RWPE2 (cell line): ENCODE measurements at regions not wholly inside any gene's neighbourhood (a gene's known extent, or its start where the extent isn't known, plus 50 kb on each side); places are given as distances from the start of the nearest gene placed in this dataset.
"Not testable (repeated sequence)": the region's sequence is repeated elsewhere in the genome, so short reads cannot be mapped to it uniquely, and the experiment has no call there.

Experiments used
- ATAC-seq: fragments of 200-7000 bp; cut with Tn5 transposase; 3 replicates; pipeline ENCODE4 v1.9.1; 2021; ENCODE audit warnings: low read depth
- DNase-seq: peaks from one replicate; pipeline ENCODE4 v3.0.0-alpha.2; 2020; ENCODE audit warnings: low spot score
- H3K27ac ChIP-seq: fragments of 450-650 bp; 2 replicates; pipeline ENCODE4 v1.5.1; 2017; ENCODE audit warnings: mild to moderate bottlenecking; ENCODE audit not compliant: poor library complexity, severe bottlenecking
- H3K27me3 ChIP-seq: fragments of 250-450 bp; sonication (Bioruptor Pico); 2 replicates; pipeline ENCODE4 v1.5.1; 2021; ENCODE audit warnings: mild to moderate bottlenecking, moderate library complexity; ENCODE audit not compliant: insufficient read depth, poor library complexity, severe bottlenecking
- H3K36me3 ChIP-seq: fragments of 250-450 bp; sonication (Bioruptor Pico); 2 replicates; pipeline ENCODE4 v1.5.1; 2020; ENCODE audit warnings: low read depth, mild to moderate bottlenecking, moderate library complexity
- H3K4me1 ChIP-seq: fragments of 250-450 bp; sonication (Bioruptor Pico); 2 replicates; pipeline ENCODE4 v1.5.1; 2021; ENCODE audit warnings: mild to moderate bottlenecking, moderate library complexity; ENCODE audit not compliant: insufficient read depth, poor library complexity, severe bottlenecking
- H3K4me3 ChIP-seq: fragments of 250-450 bp; sonication (Bioruptor Pico); 2 replicates; pipeline ENCODE4 v1.5.1; 2021; ENCODE audit warnings: mild to moderate bottlenecking, moderate library complexity; ENCODE audit not compliant: severe bottlenecking
- H3K9me3 ChIP-seq: fragments of 250-450 bp; sonication (Bioruptor Pico); 2 replicates; pipeline ENCODE4 v1.5.1; 2021; ENCODE audit warnings: mild to moderate bottlenecking, moderate library complexity; ENCODE audit not compliant: severe bottlenecking
- CTCF ChIP-seq: fragments of 450-650 bp; IDR thresholded peaks from one replicate; pipeline ENCODE4 v1.5.1; 2017; ENCODE audit warnings: mild to moderate bottlenecking, moderate library complexity; ENCODE audit not compliant: poor library complexity, severe bottlenecking

- not testable (repeated sequence) for H3K4me3 ChIP-seq, DNase-seq, H3K36me3 ChIP-seq, H3K4me1 ChIP-seq, H3K9me3 ChIP-seq, H3K27me3 ChIP-seq, ATAC-seq
- H3K27ac ChIP-seq = peak overlapping the region; percentile 26
Measured at GRCh38 chr7:55688261-55688660, 116.0 kb upstream of the VOPP1 start.

GRCh38 chr7:55687252-55687651, 115.0 kb upstream of the VOPP1 start:
- H3K27me3 ChIP-seq, ATAC-seq, H3K4me1 ChIP-seq, H3K4me3 ChIP-seq, H3K9me3 ChIP-seq, H3K36me3 ChIP-seq, DNase-seq, H3K27ac ChIP-seq: not testable (repeated sequence)

- not testable (repeated sequence) for DNase-seq, H3K9me3 ChIP-seq, H3K27me3 ChIP-seq, H3K36me3 ChIP-seq, H3K4me3 ChIP-seq, H3K27ac ChIP-seq, ATAC-seq, H3K4me1 ChIP-seq
Measured at GRCh38 chr7:55686771-55687170, 114.5 kb upstream of the VOPP1 start.

- H3K27me3 ChIP-seq, H3K9me3 ChIP-seq, H3K4me3 ChIP-seq, H3K4me1 ChIP-seq, ATAC-seq, H3K36me3 ChIP-seq, DNase-seq, H3K27ac ChIP-seq: not testable (repeated sequence)
Measured at GRCh38 chr7:55683501-55683900, 111.2 kb upstream of the VOPP1 start.

- not testable (repeated sequence) for H3K36me3 ChIP-seq, H3K27ac ChIP-seq, DNase-seq, H3K4me1 ChIP-seq, ATAC-seq, H3K9me3 ChIP-seq, H3K27me3 ChIP-seq, H3K4me3 ChIP-seq
Measured at GRCh38 chr7:55675589-55675988, 103.3 kb upstream of the VOPP1 start.

- not testable (repeated sequence) for DNase-seq, H3K36me3 ChIP-seq, H3K27ac ChIP-seq, ATAC-seq, H3K4me1 ChIP-seq, H3K9me3 ChIP-seq, H3K4me3 ChIP-seq, H3K27me3 ChIP-seq
Measured at GRCh38 chr7:55673525-55673924, 101.2 kb upstream of the VOPP1 start.

GRCh38 chr7:55672084-55672483, 99.8 kb upstream of the VOPP1 start:
- not testable (repeated sequence) for H3K36me3 ChIP-seq, H3K27me3 ChIP-seq, H3K4me1 ChIP-seq, H3K9me3 ChIP-seq, H3K27ac ChIP-seq, H3K4me3 ChIP-seq, DNase-seq
- ATAC-seq = peak; percentile 41; the same call in 1 of the 3 replicates

GRCh38 chr7:55657654-55658053, 85.4 kb upstream of the VOPP1 start:
- DNase-seq (no peak), ATAC-seq (no peak)
- Histone ChIP-seq H3K9me3 (no peaks in the 10 kb centered on the region), H3K36me3 (no peaks in the 10 kb centered on the region), H3K4me3 (no peak overlapping the region), H3K4me1 (peaks cover 5% of the 10 kb centered on the region), H3K27ac (no peak overlapping the region), H3K27me3 (no peaks in the 10 kb centered on the region)
- TF ChIP-seq CTCF = no peak
